HG03280 (cell line): ENCODE measurements at regions not wholly inside any gene's neighbourhood (a gene's known extent, or its start where the extent isn't known, plus 50 kb on each side); places are given as distances from the start of the nearest gene placed in this dataset.
A peak's percentile ranks its signal among the peaks of the same experiment; 100 is the strongest.

ENCODE experiments used
- ATAC-seq: cut with Tn5 transposase; IDR thresholded peaks from one replicate; pipeline ENCODE4 v1.9.1; 2021; ENCODE audit warnings: mild to moderate bottlenecking, moderate library complexity; ENCODE audit not compliant: unreplicated experiment

GRCh38 chrX:45788315-45788714 is 587.6 kb upstream of the DIPK2B start:
- ATAC-seq, result no peak

DNA sequence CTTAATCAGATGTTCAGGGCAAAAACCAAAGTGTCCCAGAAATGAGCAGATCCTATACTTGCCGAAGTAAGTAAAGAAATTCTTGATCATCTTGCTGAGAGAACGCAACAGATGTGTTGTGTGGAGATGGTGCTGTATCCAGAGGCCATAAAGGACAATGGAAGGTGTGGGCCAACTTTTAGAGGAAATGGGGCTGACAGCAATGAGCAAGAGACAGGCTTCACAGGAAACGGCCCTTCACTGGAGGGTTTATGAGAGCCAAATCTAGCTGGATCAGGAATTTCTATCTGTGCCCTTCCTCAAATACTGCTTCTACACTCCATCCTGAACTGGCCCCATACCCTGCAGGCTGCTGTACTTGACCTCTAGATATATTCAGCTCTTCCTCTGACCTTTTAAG is 583.9 kb upstream of the DIPK2B start:
- ATAC-seq, result no peak

DNA sequence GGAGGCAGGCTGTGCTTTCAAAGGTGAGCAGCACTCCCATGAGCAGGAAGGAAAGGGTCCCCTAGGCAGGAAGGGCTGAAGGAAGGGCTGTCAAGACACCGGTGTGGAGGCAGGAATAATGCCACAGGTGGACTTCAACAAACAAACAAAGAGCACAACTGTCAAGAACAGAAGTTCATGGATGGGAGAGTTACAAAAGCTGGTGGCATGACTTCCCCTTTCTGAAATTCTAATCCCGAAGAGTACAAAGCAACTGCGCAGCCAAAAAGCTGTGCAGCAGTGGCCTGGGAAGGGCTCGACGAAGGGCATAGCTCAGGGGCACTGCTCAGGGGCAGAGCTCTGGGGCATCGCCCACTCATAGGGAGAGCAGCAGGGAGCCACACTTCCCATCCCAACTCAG is 582.3 kb upstream of the DIPK2B start:
- ATAC-seq, result no peak

DNA sequence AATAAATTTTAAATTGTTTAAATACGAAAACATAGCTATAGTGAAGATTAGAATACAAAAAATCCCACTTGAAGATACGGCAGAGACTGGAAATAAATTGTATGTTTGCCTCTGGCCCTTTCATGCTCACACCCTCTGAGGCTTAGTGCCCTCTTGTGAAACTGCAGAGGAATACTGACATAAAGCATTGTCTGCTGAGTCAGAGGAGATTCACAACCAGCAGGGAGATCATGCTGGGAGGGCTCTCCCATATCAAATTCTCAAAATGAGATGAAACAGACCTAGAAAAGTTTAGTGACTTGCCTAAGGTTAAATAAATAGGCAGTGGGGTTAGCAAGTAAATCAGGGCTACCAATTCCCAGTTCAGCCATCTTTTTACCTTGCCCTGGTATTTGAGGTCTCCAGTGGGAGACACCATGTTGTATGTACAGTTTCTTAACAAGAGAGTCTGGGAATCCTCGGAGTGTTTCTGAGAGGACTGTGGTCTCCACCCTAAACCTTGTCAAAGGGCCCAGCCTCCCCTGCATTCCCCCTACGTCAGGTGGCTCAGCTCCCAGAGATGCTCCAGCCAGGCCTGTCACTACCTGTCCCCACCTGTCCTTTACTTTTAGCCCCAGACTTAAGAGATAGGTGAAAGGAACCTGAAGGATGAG is 581.4 kb upstream of the DIPK2B start:
- no peak for ATAC-seq

GRCh38 chrX:45778616-45779015 is 577.9 kb upstream of the DIPK2B start:
- no peak for ATAC-seq

- ATAC-seq, result no peak
Observed at GRCh38 chrX:45777366-45777765, 576.7 kb upstream of the DIPK2B start.

- ATAC-seq, result no peak
Observed at GRCh38 chrX:45775468-45775867, 574.8 kb upstream of the DIPK2B start.

DNA sequence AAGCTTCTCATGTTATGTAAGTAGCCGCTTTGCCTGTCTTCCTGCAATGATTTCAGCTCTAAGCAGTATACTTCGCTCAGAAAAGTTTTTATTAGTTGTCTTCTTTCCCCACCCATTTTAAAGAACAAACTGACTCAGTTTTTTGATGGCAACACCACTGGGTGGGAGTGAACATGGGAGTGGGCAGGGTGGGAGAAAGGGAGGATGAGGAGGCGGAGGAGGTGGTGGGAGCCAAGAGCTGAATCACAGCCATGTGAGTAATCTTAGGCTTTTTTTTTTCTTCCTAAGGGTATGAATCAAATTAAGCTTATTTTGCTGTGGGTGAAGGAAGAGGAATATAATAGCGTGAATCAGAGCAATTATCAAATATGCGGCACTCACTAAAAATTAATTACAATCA is 574.3 kb upstream of the DIPK2B start:
- no peak for ATAC-seq

- no peak for ATAC-seq
Observed at GRCh38 chrX:45773572-45773971, 572.9 kb upstream of the DIPK2B start.

- ATAC-seq, result peak; percentile 53
Observed at GRCh38 chrX:45771560-45772340, 571.1 kb upstream of the DIPK2B start.

GRCh38 chrX:45771114-45771513 is 570.4 kb upstream of the DIPK2B start:
- no peak for ATAC-seq

- ATAC-seq, result peak; percentile 72
Observed at GRCh38 chrX:45769761-45770582, 569.3 kb upstream of the DIPK2B start.

- no peak for ATAC-seq
Observed at GRCh38 chrX:45768666-45769236, 568.1 kb upstream of the DIPK2B start.

GRCh38 chrX:45766981-45767501 is 566.4 kb upstream of the DIPK2B start:
- ATAC-seq, result no peak

DNA sequence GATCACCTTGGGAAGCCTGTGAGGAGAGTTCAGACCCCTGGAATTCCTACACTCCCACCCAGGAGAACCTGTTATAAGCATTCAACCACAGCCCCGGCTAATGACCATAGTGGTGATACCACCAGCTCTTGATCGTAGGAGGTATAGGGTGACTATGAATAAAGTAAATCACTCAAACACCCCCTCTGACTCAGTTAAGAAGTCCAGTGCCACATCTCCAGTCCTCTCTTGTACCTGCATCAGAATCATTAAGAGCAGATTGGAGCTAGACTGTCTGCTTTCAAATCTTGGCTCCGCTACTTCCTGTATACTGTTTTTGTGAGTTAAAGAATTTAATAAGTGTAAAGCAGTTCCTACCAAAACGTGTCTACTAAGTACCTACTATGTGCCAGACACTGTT is 565.1 kb upstream of the DIPK2B start:
- ATAC-seq, result no peak

DNA sequence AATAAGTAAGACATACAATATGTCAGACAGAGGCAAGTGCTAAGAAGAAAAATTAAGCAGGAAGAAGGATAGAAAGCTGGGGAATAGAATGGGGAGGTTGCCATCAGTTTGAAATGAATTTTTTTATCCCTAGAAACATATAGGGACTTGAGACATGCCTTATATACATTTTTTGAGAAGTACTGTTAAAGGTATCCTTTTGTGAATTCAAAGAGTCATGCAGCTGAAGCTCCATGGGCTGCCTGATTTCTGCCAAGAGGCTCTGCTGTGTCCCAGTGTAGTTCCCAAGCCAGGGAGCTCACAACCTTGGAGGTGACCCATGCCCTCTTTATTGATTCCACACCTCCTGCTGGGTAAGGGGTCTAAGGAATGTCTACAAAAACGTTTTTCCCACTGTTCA is 564.6 kb upstream of the DIPK2B start:
- ATAC-seq, result no peak

- no peak for ATAC-seq
Observed at GRCh38 chrX:45762699-45763647, 562.3 kb upstream of the DIPK2B start.

GRCh38 chrX:45761920-45762319 is 561.2 kb upstream of the DIPK2B start:
- no peak for ATAC-seq

DNA sequence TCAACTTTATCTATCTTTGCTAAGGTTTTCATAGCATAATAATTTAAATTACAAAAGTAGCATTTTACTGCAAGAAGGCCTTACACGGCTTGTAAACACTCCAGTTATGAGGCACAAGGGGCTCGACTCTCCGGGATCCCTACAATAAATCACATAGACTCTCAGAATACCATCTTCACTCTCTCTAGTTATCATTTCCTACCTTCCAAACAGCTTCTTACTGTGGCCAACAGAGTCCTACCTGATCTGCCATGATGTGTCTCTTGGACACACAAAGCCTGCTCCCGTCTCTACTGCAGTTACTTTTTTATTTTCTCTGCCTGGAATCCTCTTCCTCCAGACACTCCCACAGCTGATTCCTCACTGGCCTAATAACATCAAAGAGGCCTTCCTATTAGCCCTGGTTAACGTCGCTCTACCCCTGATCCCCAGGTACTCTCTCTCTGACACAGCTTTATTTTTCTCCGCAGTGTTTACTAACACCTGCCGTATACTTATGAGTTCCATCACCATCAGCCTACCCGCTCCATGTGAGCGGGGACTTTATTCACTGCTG is 559.6 kb upstream of the DIPK2B start:
- ATAC-seq, result no peak
